HEK293 (cell line): ENCODE measurements at regions not wholly inside any gene's neighbourhood (a gene's known extent, or its start where the extent isn't known, plus 50 kb on each side); places are given as distances from the start of the nearest gene placed in this dataset.

ENCODE experiments used
- CTCF ChIA-PET: fragments of 350-600 bp; formaldehyde crosslinking; extraction: SDS; loops from one replicate; lab custom pipeline; 2021; ENCODE audit warnings: antibody characterized with exemption; lab: Yijun Ruan, JAX
- POLR2A ChIA-PET: fragments of 300-600 bp; formaldehyde crosslinking; extraction: SDS; loops from one replicate; lab custom pipeline; 2020; ENCODE audit warnings: antibody characterized with exemption, inconsistent platforms; lab: Yijun Ruan, JAX
- H3K27ac ChIP-seq: fragments of 200-500 bp; sonication (Bioruptor generic); 2 replicates; pipeline ENCODE4 v1.5.1; 2014; ENCODE audit warnings: low read depth, low read length, control low read depth, inconsistent platforms; ENCODE audit errors: extremely low read depth
- H3K36me3 ChIP-seq, 2 experiments: fragments of 200-500 bp in 1 of 2; sonication (Bioruptor generic) in 1 of 2; 1 replicate in 1 of 2; 2 replicates in 1 of 2; pipeline ENCODE4 v1.5.1; 2014 to 2017; ENCODE audit warnings: inconsistent platforms in 2 of 2, low read length in 2 of 2; ENCODE audit not compliant: control insufficient read depth in 2 of 2, insufficient read depth in 1 of 2
- H3K4me1 ChIP-seq: fragments of 200-500 bp; sonication (Bioruptor generic); 2 replicates; pipeline ENCODE4 v1.5.1; 2014; ENCODE audit warnings: mild to moderate bottlenecking, low read length, inconsistent platforms; ENCODE audit not compliant: control insufficient read depth, insufficient read depth
- H3K4me3 ChIP-seq: 2 replicates; pipeline ENCODE4 v1.5.1; 2011; ENCODE audit warnings: low read depth, mild to moderate bottlenecking, control low read depth, low read length, moderate library complexity
- H3K9me3 ChIP-seq: fragments of 200-500 bp; sonication (Bioruptor generic); 2 replicates; pipeline ENCODE4 v1.5.1; 2014; ENCODE audit warnings: low read depth, low read length, inconsistent platforms; ENCODE audit not compliant: control insufficient read depth, insufficient read depth
- EGR2 ChIP-seq: fragments of 450-650 bp; formaldehyde crosslinking; IDR thresholded peaks from 2 replicates; pipeline ENCODE4 v1.5.1; 2016; ENCODE audit warnings: low read depth, missing biosample characterization, missing genetic modification characterization
- FEZF1 ChIP-seq: fragments of 450-650 bp; formaldehyde crosslinking; IDR thresholded peaks from 2 replicates; pipeline ENCODE4 v1.5.1; 2016; ENCODE audit warnings: missing biosample characterization, missing genetic modification characterization
- GFI1B ChIP-seq: fragments of 450-650 bp; formaldehyde crosslinking; IDR thresholded peaks from 2 replicates; pipeline ENCODE4 v1.5.1; 2016; ENCODE audit warnings: missing biosample characterization, missing genetic modification characterization
- INSM2 ChIP-seq: fragments of 450-650 bp; formaldehyde crosslinking; IDR thresholded peaks from 2 replicates; pipeline ENCODE4 v1.5.1; 2016; ENCODE audit warnings: missing biosample characterization, missing genetic modification characterization
- TCF7L2 ChIP-seq: IDR thresholded peaks from 2 replicates; pipeline ENCODE4 v1.6.1; 2011; ENCODE audit warnings: low read depth, mild to moderate bottlenecking, inconsistent platforms, low read length, moderate library complexity, borderline replicate concordance
- ZBTB26 ChIP-seq: fragments of 450-650 bp; formaldehyde crosslinking; optimal IDR thresholded peaks from 2 replicates; pipeline ENCODE3; 2016; ENCODE audit warnings: missing biosample characterization, mild to moderate bottlenecking, missing genetic modification characterization
- ZFP3 ChIP-seq: fragments of 450-650 bp; formaldehyde crosslinking; IDR thresholded peaks from 2 replicates; pipeline ENCODE4 v1.5.1; 2016; ENCODE audit warnings: low read depth, missing biosample characterization, missing genetic modification characterization
- ZFP41 ChIP-seq: fragments of 450-650 bp; formaldehyde crosslinking; IDR thresholded peaks from 2 replicates; pipeline ENCODE4 v1.5.1; 2016; ENCODE audit warnings: missing biosample characterization, missing genetic modification characterization, borderline replicate concordance
- ZIC2 ChIP-seq: fragments of 450-650 bp; formaldehyde crosslinking; IDR thresholded peaks from 2 replicates; pipeline ENCODE4 v1.5.1; 2016; ENCODE audit warnings: missing biosample characterization, missing genetic modification characterization
- ZNF112 ChIP-seq: fragments of 450-650 bp; formaldehyde crosslinking; IDR thresholded peaks from 2 replicates; pipeline ENCODE4 v1.5.0; 2017; ENCODE audit warnings: missing biosample characterization, missing genetic modification characterization
- ZNF146 ChIP-seq: fragments of 450-650 bp; formaldehyde crosslinking; IDR thresholded peaks from 2 replicates; pipeline ENCODE4 v1.5.1; 2016; ENCODE audit warnings: missing biosample characterization, missing genetic modification characterization
- ZNF155 ChIP-seq: fragments of 450-650 bp; formaldehyde crosslinking; IDR thresholded peaks from 2 replicates; pipeline ENCODE4 v1.5.1; 2016; ENCODE audit warnings: missing biosample characterization, missing genetic modification characterization
- ZNF169 ChIP-seq: fragments of 450-650 bp; formaldehyde crosslinking; IDR thresholded peaks from 2 replicates; pipeline ENCODE4 v1.5.1; 2016; ENCODE audit warnings: missing biosample characterization, missing genetic modification characterization
- ZNF202 ChIP-seq: fragments of 450-650 bp; formaldehyde crosslinking; IDR thresholded peaks from 2 replicates; pipeline ENCODE4 v1.5.1; 2016; ENCODE audit warnings: missing biosample characterization, missing genetic modification characterization, borderline replicate concordance
- ZNF24 ChIP-seq: fragments of 450-650 bp; formaldehyde crosslinking; IDR thresholded peaks from 2 replicates; pipeline ENCODE4 v1.5.1; 2016; ENCODE audit warnings: missing biosample characterization, missing genetic modification characterization
- ZNF266 ChIP-seq: fragments of 450-650 bp; formaldehyde crosslinking; IDR thresholded peaks from 2 replicates; pipeline ENCODE4 v1.5.1; 2016; ENCODE audit warnings: missing biosample characterization, missing genetic modification characterization, low read depth
- ZNF324 ChIP-seq: fragments of 450-650 bp; formaldehyde crosslinking; IDR thresholded peaks from 2 replicates; pipeline ENCODE4 v1.5.1; 2016; ENCODE audit warnings: missing biosample characterization, missing genetic modification characterization
- ZNF341 ChIP-seq: fragments of 450-650 bp; formaldehyde crosslinking; IDR thresholded peaks from 2 replicates; pipeline ENCODE4; 2016; ENCODE audit warnings: low read depth, missing biosample characterization, missing genetic modification characterization
- TF ChIP-seq, protein P1 (sequence below): fragments of 450-650 bp; formaldehyde crosslinking; IDR thresholded peaks from 2 replicates; pipeline ENCODE4 v1.5.1; 2016; ENCODE audit warnings: missing biosample characterization, missing genetic modification characterization
- TF ChIP-seq, protein P2 (sequence below): fragments of 450-650 bp; formaldehyde crosslinking; IDR thresholded peaks from 2 replicates; pipeline ENCODE4 v1.5.1; 2016; ENCODE audit warnings: missing biosample characterization, missing genetic modification characterization
- TF ChIP-seq, protein P3 (sequence below): fragments of 450-650 bp; formaldehyde crosslinking; IDR thresholded peaks from 2 replicates; pipeline ENCODE4 v1.5.1; 2017; ENCODE audit warnings: missing biosample characterization, missing genetic modification characterization
- TF ChIP-seq, protein P4 (sequence below): fragments of 450-650 bp; formaldehyde crosslinking; IDR thresholded peaks from 2 replicates; pipeline ENCODE4 v1.5.1; 2016; ENCODE audit warnings: missing biosample characterization, missing genetic modification characterization
- TF ChIP-seq, protein P5 (sequence below): fragments of 450-650 bp; formaldehyde crosslinking; IDR thresholded peaks from 2 replicates; pipeline ENCODE4 v1.5.1; 2016; ENCODE audit warnings: missing biosample characterization, missing genetic modification characterization
- TF ChIP-seq, protein P6 (sequence below): fragments of 450-650 bp; formaldehyde crosslinking; IDR thresholded peaks from 2 replicates; pipeline ENCODE4 v1.5.1; 2016; ENCODE audit warnings: missing biosample characterization, missing genetic modification characterization

- CTCF ChIA-PET, result interaction anchor here (0.6 kb wide), 1 partner anchor 71 kb away, joined by 3 read pairs; no protein-coding TSS in a partner anchor
- H3K9me3 ChIP-seq, result no peaks in the 10 kb centered on the region
- POLR2A ChIA-PET, result no interaction called here
Observed at GRCh38 chr6:19722999-19723398, 114.2 kb upstream of the ID4 start.

GRCh38 chr6:19723545-19723944 lies 113.6 kb upstream of the ID4 start:
- no peaks in the 10 kb centered on the region for H3K9me3 ChIP-seq
- ChIA-PET CTCF (interaction anchor here (0.5 to 0.6 kb wide), 2 partner anchors 70 to 973 kb away, joined by 3 read pairs; no protein-coding TSS in a partner anchor), POLR2A (no interaction called here)
- TF ChIP-seq FEZF1 (tag by site-specific recombination) (no peak), ZNF146 (tag by site-specific recombination) (no peak), ZNF266 (tag by site-specific recombination) (no peak), GFI1B (no peak), INSM2 (no peak), ZNF202 (tag by site-specific recombination) (no peak), ZFP41 (no peak), ZBTB26 (no peak), ZNF112 (no peak), ZIC2 (tag by site-specific recombination) (no peak), ZFP3 (tag by site-specific recombination) (no peak)
- TF ChIP-seq, protein P1, sequence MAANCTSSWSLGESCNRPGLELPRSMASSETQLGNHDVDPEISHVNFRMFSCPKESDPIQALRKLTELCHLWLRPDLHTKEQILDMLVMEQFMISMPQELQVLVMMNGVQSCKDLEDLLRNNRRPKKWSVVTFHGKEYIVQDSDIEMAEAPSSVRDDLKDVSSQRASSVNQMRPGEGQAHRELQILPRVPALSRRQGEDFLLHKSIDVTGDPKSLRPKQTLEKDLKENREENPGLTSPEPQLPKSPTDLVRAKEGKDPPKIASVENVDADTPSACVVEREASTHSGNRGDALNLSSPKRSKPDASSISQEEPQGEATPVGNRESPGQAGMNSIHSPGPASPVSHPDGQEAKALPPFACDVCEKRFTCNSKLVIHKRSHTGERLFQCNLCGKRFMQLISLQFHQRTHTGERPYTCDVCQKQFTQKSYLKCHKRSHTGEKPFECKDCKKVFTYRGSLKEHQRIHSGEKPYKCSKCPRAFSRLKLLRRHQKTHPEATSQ (tag by site-specific recombination), result no peak

More at GRCh38 chr6:19722999-19723398, 114.2 kb upstream of the ID4 start:
- H3K4me3 ChIP-seq, result no peak overlapping the region
- TF ChIP-seq ZNF155 (tag by site-specific recombination) (no peak), ZNF24 (tag by site-specific recombination) (no peak), ZFP3 (tag by site-specific recombination) (no peak), TCF7L2 (no peak), ZNF341 (no peak), ZNF169 (no peak), ZNF324 (tag by site-specific recombination) (no peak), EGR2 (tag by site-specific recombination) (no peak)
- TF ChIP-seq, protein P2, sequence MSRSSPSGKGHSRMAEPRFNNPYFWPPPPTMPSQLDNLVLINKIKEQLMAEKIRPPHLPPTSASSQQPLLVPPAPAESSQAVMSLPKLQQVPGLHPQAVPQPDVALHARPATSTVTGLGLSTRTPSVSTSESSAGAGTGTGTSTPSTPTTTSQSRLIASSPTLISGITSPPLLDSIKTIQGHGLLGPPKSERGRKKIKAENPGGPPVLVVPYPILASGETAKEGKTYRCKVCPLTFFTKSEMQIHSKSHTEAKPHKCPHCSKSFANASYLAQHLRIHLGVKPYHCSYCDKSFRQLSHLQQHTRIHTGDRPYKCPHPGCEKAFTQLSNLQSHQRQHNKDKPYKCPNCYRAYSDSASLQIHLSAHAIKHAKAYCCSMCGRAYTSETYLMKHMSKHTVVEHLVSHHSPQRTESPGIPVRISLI, result no peak
- TF ChIP-seq, protein P3, sequence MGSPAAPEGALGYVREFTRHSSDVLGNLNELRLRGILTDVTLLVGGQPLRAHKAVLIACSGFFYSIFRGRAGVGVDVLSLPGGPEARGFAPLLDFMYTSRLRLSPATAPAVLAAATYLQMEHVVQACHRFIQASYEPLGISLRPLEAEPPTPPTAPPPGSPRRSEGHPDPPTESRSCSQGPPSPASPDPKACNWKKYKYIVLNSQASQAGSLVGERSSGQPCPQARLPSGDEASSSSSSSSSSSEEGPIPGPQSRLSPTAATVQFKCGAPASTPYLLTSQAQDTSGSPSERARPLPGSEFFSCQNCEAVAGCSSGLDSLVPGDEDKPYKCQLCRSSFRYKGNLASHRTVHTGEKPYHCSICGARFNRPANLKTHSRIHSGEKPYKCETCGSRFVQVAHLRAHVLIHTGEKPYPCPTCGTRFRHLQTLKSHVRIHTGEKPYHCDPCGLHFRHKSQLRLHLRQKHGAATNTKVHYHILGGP (tag by site-specific recombination), result no peak
- TF ChIP-seq, protein P4, sequence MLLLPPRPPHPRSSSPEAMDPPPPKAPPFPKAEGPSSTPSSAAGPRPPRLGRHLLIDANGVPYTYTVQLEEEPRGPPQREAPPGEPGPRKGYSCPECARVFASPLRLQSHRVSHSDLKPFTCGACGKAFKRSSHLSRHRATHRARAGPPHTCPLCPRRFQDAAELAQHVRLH (tag by site-specific recombination), result no peak
- TF ChIP-seq, protein P5, sequence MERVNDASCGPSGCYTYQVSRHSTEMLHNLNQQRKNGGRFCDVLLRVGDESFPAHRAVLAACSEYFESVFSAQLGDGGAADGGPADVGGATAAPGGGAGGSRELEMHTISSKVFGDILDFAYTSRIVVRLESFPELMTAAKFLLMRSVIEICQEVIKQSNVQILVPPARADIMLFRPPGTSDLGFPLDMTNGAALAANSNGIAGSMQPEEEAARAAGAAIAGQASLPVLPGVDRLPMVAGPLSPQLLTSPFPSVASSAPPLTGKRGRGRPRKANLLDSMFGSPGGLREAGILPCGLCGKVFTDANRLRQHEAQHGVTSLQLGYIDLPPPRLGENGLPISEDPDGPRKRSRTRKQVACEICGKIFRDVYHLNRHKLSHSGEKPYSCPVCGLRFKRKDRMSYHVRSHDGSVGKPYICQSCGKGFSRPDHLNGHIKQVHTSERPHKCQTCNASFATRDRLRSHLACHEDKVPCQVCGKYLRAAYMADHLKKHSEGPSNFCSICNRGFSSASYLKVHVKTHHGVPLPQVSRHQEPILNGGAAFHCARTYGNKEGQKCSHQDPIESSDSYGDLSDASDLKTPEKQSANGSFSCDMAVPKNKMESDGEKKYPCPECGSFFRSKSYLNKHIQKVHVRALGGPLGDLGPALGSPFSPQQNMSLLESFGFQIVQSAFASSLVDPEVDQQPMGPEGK (tag by site-specific recombination), result no peak
- TF ChIP-seq, protein P6, sequence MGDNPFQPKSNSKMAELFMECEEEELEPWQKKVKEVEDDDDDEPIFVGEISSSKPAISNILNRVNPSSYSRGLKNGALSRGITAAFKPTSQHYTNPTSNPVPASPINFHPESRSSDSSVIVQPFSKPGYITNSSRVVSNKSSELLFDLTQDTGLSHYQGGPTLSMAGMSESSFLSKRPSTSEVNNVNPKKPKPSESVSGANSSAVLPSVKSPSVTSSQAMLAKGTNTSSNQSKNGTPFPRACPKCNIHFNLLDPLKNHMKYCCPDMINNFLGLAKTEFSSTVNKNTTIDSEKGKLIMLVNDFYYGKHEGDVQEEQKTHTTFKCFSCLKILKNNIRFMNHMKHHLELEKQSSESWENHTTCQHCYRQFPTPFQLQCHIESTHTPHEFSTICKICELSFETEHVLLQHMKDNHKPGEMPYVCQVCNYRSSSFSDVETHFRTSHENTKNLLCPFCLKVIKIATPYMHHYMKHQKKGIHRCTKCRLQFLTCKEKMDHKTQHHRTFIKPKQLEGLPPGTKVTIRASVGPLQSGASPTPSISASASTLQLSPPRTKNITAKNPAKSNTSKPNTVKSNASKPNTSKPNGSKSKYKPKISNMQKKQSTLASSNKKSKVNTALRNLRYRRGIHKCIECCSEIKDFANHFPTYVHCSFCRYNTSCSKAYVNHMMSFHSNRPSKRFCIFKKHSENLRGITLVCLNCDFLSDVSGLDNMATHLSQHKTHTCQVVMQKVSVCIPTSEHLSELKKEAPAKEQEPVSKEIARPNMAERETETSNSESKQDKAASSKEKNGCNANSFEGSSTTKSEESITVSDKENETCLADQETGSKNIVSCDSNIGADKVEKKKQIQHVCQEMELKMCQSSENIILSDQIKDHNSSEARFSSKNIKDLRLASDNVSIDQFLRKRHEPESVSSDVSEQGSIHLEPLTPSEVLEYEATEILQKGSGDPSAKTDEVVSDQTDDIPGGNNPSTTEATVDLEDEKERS (tag by site-specific recombination), result no peak
- no peaks in the 10 kb centered on the region for H3K36me3 ChIP-seq
- no peak overlapping the region for H3K27ac ChIP-seq
- H3K4me1 ChIP-seq, result no peaks in the 10 kb centered on the region

More at GRCh38 chr6:19723545-19723944, 113.6 kb upstream of the ID4 start:
- H3K4me1 ChIP-seq, result no peaks in the 10 kb centered on the region
- H3K4me3 ChIP-seq, result no peak overlapping the region
- H3K27ac ChIP-seq, result no peak overlapping the region
- no peaks in the 10 kb centered on the region for H3K36me3 ChIP-seq
